H1 (cell line): ENCODE measurements at regions not wholly inside any gene's neighbourhood (a gene's known extent, or its start where the extent isn't known, plus 50 kb on each side); places are given as distances from the start of the nearest gene placed in this dataset.

Experiments used
- CTCF ChIA-PET: fragments of 300-600 bp; sonication (Branson Sonifier 250); formaldehyde crosslinking; loops from one replicate; lab custom pipeline; 2021; ENCODE audit not compliant: partially characterized antibody; lab: Charles Lee
- POLR2A ChIA-PET: fragments of 300-600 bp; sonication (Branson Sonifier 250); formaldehyde crosslinking; loops from one replicate; lab custom pipeline; 2021; ENCODE audit warnings: inconsistent platforms; ENCODE audit not compliant: partially characterized antibody; lab: Charles Lee
- DNase-seq, 2 experiments: peaks; one replicate each; pipeline versions ENCODE4 v3.0.0 to v3.0.0-alpha.2; 2010 to 2022; ENCODE audit warnings: low spot score in 2 of 2, low read depth in 1 of 2, mixed read lengths in 1 of 2
- FAIRE-seq: peaks from 2 replicates; lab custom pipeline; 2011; peaks lifted over from hg19 to GRCh38; lab: Jason Lieb, UNC
- H2AFZ ChIP-seq: 2 replicates; pipeline ENCODE4 v1.8.1; 2012; ENCODE audit warnings: low read length, inconsistent platforms
- H2AK5ac ChIP-seq: 2 replicates; pipeline ENCODE4 v1.6.1; 2013; ENCODE audit warnings: low read depth, low read length
- H2BK120ac ChIP-seq: replicated peaks from 2 replicates; pipeline ENCODE3; 2013; ENCODE audit warnings: low read depth, low read length, inconsistent platforms
- H2BK12ac ChIP-seq: 2 replicates; pipeline ENCODE4 v1.6.1; 2013; ENCODE audit warnings: low read depth, low read length
- H2BK15ac ChIP-seq: 2 replicates; pipeline ENCODE4 v1.6.1; 2013; ENCODE audit warnings: low read length
- H2BK20ac ChIP-seq: 2 replicates; pipeline ENCODE4 v1.6.1; 2013; ENCODE audit warnings: low read length
- H2BK5ac ChIP-seq: 2 replicates; pipeline ENCODE4 v1.6.1; 2013; ENCODE audit warnings: low read depth, low read length
- H3K14ac ChIP-seq: 2 replicates; pipeline ENCODE4 v1.6.1; 2013; ENCODE audit warnings: inconsistent platforms; ENCODE audit not compliant: insufficient read length
- H3K18ac ChIP-seq: 2 replicates; pipeline ENCODE4 v1.6.1; 2013; ENCODE audit warnings: low read length; ENCODE audit errors: extremely low read depth
- H3K23ac ChIP-seq: 2 replicates; pipeline ENCODE4 v1.6.1; 2013; ENCODE audit warnings: inconsistent platforms; ENCODE audit not compliant: insufficient read length
- H3K23me2 ChIP-seq: 2 replicates; pipeline ENCODE4 v1.6.1; 2013; ENCODE audit warnings: low read depth, low read length
- H3K27ac ChIP-seq: 2 replicates; pipeline ENCODE4 v1.6.1; 2011; ENCODE audit warnings: low read depth, low read length, inconsistent platforms
- H3K27me3 ChIP-seq, 4 experiments: replicated peaks in 1 of 4; 1 replicate in 1 of 4; 2 replicates in 3 of 4; pipeline versions ENCODE4 v1.6.1 to v1.8.1; 2011 to 2013; ENCODE audit warnings: low read length in 3 of 4, mild to moderate bottlenecking in 3 of 4, inconsistent platforms in 2 of 4, mixed read lengths in 2 of 4, moderate library complexity in 1 of 4; ENCODE audit not compliant: control insufficient read depth in 3 of 4, insufficient read depth in 3 of 4; ENCODE audit errors: extremely low read depth in 1 of 4
- H3K36me3 ChIP-seq, 4 experiments: 2 replicates each; pipeline versions ENCODE4 v1.6.1 to v1.8.1; 2011 to 2013; ENCODE audit warnings: mild to moderate bottlenecking in 4 of 4, low read length in 3 of 4, moderate library complexity in 2 of 4, control low read depth in 1 of 4, inconsistent platforms in 1 of 4; ENCODE audit not compliant: insufficient read depth in 4 of 4, control insufficient read depth in 2 of 4
- H3K4ac ChIP-seq: replicated peaks from 2 replicates; pipeline ENCODE3; 2013; ENCODE audit warnings: low read length, low read depth, mixed read lengths, inconsistent platforms; ENCODE audit not compliant: insufficient read length
- H3K4me1 ChIP-seq, 4 experiments: replicated peaks in 1 of 4; 1 replicate in 1 of 4; 2 replicates in 3 of 4; pipeline versions ENCODE4 v1.6.1 to v1.8.1; 2011 to 2013; ENCODE audit warnings: low read length in 3 of 4, inconsistent platforms in 2 of 4, mixed read lengths in 1 of 4; ENCODE audit not compliant: insufficient read depth in 4 of 4, control insufficient read depth in 3 of 4
- H3K4me2 ChIP-seq, 2 experiments: 2 replicates each; pipeline versions ENCODE4 v1.6.1 to v1.8.1; 2011 to 2013; ENCODE audit warnings: low read depth in 2 of 2, low read length in 2 of 2, control low read depth in 1 of 2, inconsistent platforms in 1 of 2, mild to moderate bottlenecking in 1 of 2; ENCODE audit not compliant: insufficient read depth in 1 of 2
- H3K4me3 ChIP-seq, 4 experiments: fragments of 200-600, 300-600 bp in 1 of 4; sonication (generic), shearing (Covaris generic), sonication (Bioruptor Twin) in 1 of 4; 2 replicates each; pipeline versions ENCODE4 v1.5.1 to v1.8.1; 2011 to 2016; ENCODE audit warnings: low read length in 4 of 4, low read depth in 3 of 4, control low read depth in 2 of 4, inconsistent platforms in 2 of 4, mild to moderate bottlenecking in 2 of 4, mixed read lengths in 1 of 4, moderate library complexity in 1 of 4; ENCODE audit not compliant: insufficient read depth in 2 of 4; ENCODE audit errors: extremely low read depth in 1 of 4
- H3K56ac ChIP-seq: replicated peaks from 2 replicates; pipeline ENCODE3; 2013; ENCODE audit warnings: low read depth, mild to moderate bottlenecking, mixed read lengths, low read length, inconsistent platforms; ENCODE audit not compliant: insufficient read length
- H3K79me1 ChIP-seq: 2 replicates; pipeline ENCODE4 v1.6.1; 2013; ENCODE audit warnings: low read depth, low read length, control low read depth
- H3K79me2 ChIP-seq, 2 experiments: 2 replicates each; pipeline versions ENCODE4 v1.6.1 to v1.8.1; 2012 to 2013; ENCODE audit warnings: low read length in 2 of 2, mild to moderate bottlenecking in 2 of 2, inconsistent platforms in 1 of 2; ENCODE audit not compliant: insufficient read depth in 2 of 2, control insufficient read depth in 1 of 2
- H3K9ac ChIP-seq, 4 experiments: replicated peaks in 1 of 4; 1 replicate in 1 of 4; 2 replicates in 3 of 4; pipeline versions ENCODE4 v1.6.1 to v1.8.1; 2011 to 2013; ENCODE audit warnings: low read depth in 3 of 4, low read length in 3 of 4, control low read depth in 2 of 4, mild to moderate bottlenecking in 2 of 4, moderate library complexity in 2 of 4, inconsistent platforms in 1 of 4; ENCODE audit errors: extremely low read depth in 1 of 4
- H3K9me3 ChIP-seq, 2 experiments: 2 replicates each; pipeline versions ENCODE4 v1.6.1 to v1.8.1; 2012 to 2013; ENCODE audit warnings: mild to moderate bottlenecking in 2 of 2, moderate library complexity in 2 of 2, control low read depth in 1 of 2, inconsistent platforms in 1 of 2, low read depth in 1 of 2, low read length in 1 of 2, mixed read lengths in 1 of 2; ENCODE audit not compliant: insufficient read depth in 2 of 2
- H4K20me1 ChIP-seq, 2 experiments: replicated peaks in 1 of 2; 2 replicates each; pipeline versions ENCODE3 to v1.8.1; 2011 to 2013; ENCODE audit warnings: inconsistent platforms in 2 of 2, low read length in 2 of 2, mild to moderate bottlenecking in 1 of 2; ENCODE audit not compliant: insufficient read depth in 2 of 2, control insufficient read depth in 1 of 2
- H4K5ac ChIP-seq: 2 replicates; pipeline ENCODE4 v1.6.1; 2013; ENCODE audit warnings: low read length, low read depth, mixed read lengths, inconsistent platforms; ENCODE audit not compliant: insufficient read length
- H4K8ac ChIP-seq: 2 replicates; pipeline ENCODE4 v1.8.0; 2013; ENCODE audit warnings: mild to moderate bottlenecking, moderate library complexity, low read length, inconsistent platforms; ENCODE audit not compliant: insufficient read depth; ENCODE audit errors: extremely low read depth
- H4K91ac ChIP-seq: replicated peaks from 2 replicates; pipeline ENCODE3; 2013; ENCODE audit warnings: low read length, mixed read lengths, inconsistent platforms; ENCODE audit not compliant: insufficient read length
- CBX8 ChIP-seq: fragments of 300-800, 300-1000 bp; sonication (generic); IDR thresholded peaks from 2 replicates; pipeline ENCODE4 v1.7.1; 2016; ENCODE audit warnings: low read depth, low read length, borderline replicate concordance
- CHD1 ChIP-seq: IDR thresholded peaks from 2 replicates; pipeline ENCODE4 v1.6.1; 2012; ENCODE audit warnings: low read depth, low read length, improper control_type of control experiment
- CREB1 ChIP-seq: IDR thresholded peaks from 2 replicates; pipeline ENCODE4 v1.6.1; 2012; ENCODE audit warnings: inconsistent platforms
- SP2 ChIP-seq: IDR thresholded peaks from 2 replicates; pipeline ENCODE4 v1.6.1; 2012; ENCODE audit warnings: mild to moderate bottlenecking, low read length, inconsistent platforms
- TAF7 ChIP-seq: optimal IDR thresholded peaks from 2 replicates; pipeline ENCODE3; 2011; ENCODE audit warnings: low read depth, mild to moderate bottlenecking, inconsistent platforms, low read length, moderate library complexity, borderline replicate concordance
- WGBS, 2 experiments: shearing (Covaris generic) in 1 of 2; methylation state at CpG; one replicate each; pipeline versions ENCODE4 v1.1.6 to v1.1.7; 2013 to 2015; ENCODE audit warnings: low lambda C conversion rate in 2 of 2, mixed read lengths in 2 of 2, inconsistent platforms in 1 of 2, low coverage in 1 of 2, missing lambda C conversion rate in 1 of 2; ENCODE audit not compliant: insufficient replicate concordance in 2 of 2, insufficient coverage in 1 of 2, insufficient read length in 1 of 2; ENCODE audit errors: extremely low coverage in 1 of 2, missing lambda C conversion rate in 1 of 2; 5-methylcytosine and 5-hydroxymethylcytosine counted together
- TF ChIP-seq, protein P1 (sequence below), 3 experiments: IDR thresholded peaks; 1 replicate in 2 of 3; 2 replicates in 1 of 3; pipeline versions ENCODE4 v1.5.1 to v1.6.1; 2011; ENCODE audit warnings: low read length in 3 of 3, mild to moderate bottlenecking in 3 of 3, inconsistent platforms in 2 of 3, low read depth in 1 of 3, moderate library complexity in 1 of 3; ENCODE audit not compliant: insufficient read depth in 1 of 3; ENCODE audit errors: control extremely low read depth in 1 of 3

DNA sequence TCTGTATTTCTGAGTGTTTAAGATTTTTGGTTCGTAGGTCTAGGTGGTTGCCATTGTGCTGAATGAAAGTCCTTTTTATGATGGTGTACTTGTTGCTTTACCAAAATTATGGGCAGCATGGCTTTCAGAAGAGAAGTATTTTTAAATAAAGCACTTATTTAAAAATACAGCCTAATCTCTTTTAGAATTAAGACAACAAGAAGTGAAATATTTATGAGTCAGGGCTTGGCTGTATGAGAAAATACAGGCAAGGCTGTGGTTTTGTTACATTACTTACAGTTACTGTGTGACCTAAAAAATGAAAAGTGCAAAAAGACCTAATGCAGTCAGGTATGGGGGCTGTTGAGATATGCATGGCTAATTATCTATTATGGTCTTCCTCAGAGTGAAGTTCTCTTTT lies 185.2 kb upstream of the PPP1R3A start:
- Histone ChIP-seq H3K56ac (no peak overlapping the region), H2BK5ac (no peak overlapping the region), H3K27me3 (no peaks in the 10 kb centered on the region), H3K27ac (no peak overlapping the region), H3K23ac (no peak overlapping the region), H3K4me1 (no peaks in the 10 kb centered on the region), H3K36me3 (no peaks in the 10 kb centered on the region), H2AFZ (no peak overlapping the region), H3K79me1 (no peaks in the 10 kb centered on the region), H3K79me2 (no peaks in the 10 kb centered on the region), H2BK15ac (no peak overlapping the region), H4K91ac (no peak overlapping the region), H2BK12ac (no peak overlapping the region), H3K23me2 (no peaks in the 10 kb centered on the region), H3K4me2 (no peak overlapping the region), H2BK20ac (no peak overlapping the region), H3K4ac (no peak overlapping the region), H3K9me3 (no peaks in the 10 kb centered on the region), H3K9ac (no peak overlapping the region), H3K4me3 (no peak overlapping the region), H3K14ac (no peak overlapping the region), H2AK5ac (no peak overlapping the region), H4K8ac (no peak overlapping the region), H4K5ac (no peak overlapping the region), H3K18ac (no peak overlapping the region), H2BK120ac (no peak overlapping the region), H4K20me1 (no peaks in the 10 kb centered on the region)
- no peak for TF ChIP-seq CBX8
- no peak for TF ChIP-seq SP2
- TF ChIP-seq TAF7: no peak
- TF ChIP-seq, protein P1, sequence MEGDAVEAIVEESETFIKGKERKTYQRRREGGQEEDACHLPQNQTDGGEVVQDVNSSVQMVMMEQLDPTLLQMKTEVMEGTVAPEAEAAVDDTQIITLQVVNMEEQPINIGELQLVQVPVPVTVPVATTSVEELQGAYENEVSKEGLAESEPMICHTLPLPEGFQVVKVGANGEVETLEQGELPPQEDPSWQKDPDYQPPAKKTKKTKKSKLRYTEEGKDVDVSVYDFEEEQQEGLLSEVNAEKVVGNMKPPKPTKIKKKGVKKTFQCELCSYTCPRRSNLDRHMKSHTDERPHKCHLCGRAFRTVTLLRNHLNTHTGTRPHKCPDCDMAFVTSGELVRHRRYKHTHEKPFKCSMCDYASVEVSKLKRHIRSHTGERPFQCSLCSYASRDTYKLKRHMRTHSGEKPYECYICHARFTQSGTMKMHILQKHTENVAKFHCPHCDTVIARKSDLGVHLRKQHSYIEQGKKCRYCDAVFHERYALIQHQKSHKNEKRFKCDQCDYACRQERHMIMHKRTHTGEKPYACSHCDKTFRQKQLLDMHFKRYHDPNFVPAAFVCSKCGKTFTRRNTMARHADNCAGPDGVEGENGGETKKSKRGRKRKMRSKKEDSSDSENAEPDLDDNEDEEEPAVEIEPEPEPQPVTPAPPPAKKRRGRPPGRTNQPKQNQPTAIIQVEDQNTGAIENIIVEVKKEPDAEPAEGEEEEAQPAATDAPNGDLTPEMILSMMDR (IDR thresholded peaks at IDR 0.05; ENCODE audit: control extremely low read depth in 1 of 3, insufficient read depth in 1 of 3, low read depth in 1 of 3, low read length in 3 of 3): no peak
- TF ChIP-seq CREB1: no peak
- TF ChIP-seq CHD1: no peak
- DNase-seq: no peak
- 71% methylated on average over 1 of the region's 1 CpG; no CpG with 5 or more reads in 1 of the 2 experiments for WGBS, 2 experiments
- ChIA-PET POLR2A (no interaction called here), CTCF (no interaction called here)
- FAIRE-seq: no peak
